Caco-2 (cell line): ENCODE measurements at regions not wholly inside any gene's neighbourhood (a gene's known extent, or its start where the extent isn't known, plus 50 kb on each side); places are given as distances from the start of the nearest gene placed in this dataset.

ENCODE experiments used
- BruUV-seq: library from RNA; stranded (reverse); fragments of 400-500 nt; replicated peaks from 2 replicates; lab custom pipeline; 2021; lab: Mats Ljungman, UMichigan
- CTCF ChIA-PET: fragments of 300-600 bp; sonication (Branson Sonifier 250); formaldehyde crosslinking; loops from one replicate; lab custom pipeline; 2022; ENCODE audit warnings: antibody characterized with exemption; lab: Charles Lee
- POLR2A ChIA-PET: fragments of 300-600 bp; sonication (Branson Sonifier 250); formaldehyde crosslinking; loops from one replicate; lab custom pipeline; 2022; ENCODE audit warnings: antibody characterized with exemption; lab: Charles Lee
- DNase-seq, 2 experiments: peaks; one replicate each; pipeline versions ENCODE4 v3.0.0 to v3.0.0-alpha.2; 2020 to 2022
- H3K27me3 ChIP-seq: replicated peaks from 2 replicates; pipeline ENCODE4 v1.6.0; 2011; ENCODE audit warnings: low read length; ENCODE audit not compliant: control insufficient read depth, insufficient read depth
- H3K36me3 ChIP-seq: 2 replicates; pipeline ENCODE4 v1.5.1; 2011; ENCODE audit warnings: low read length; ENCODE audit not compliant: control insufficient read depth, insufficient read depth
- H3K4me1 ChIP-seq: fragments of 250-450 bp; sonication (Bioruptor Pico); 2 replicates; pipeline ENCODE4 v1.5.1; 2020; ENCODE audit warnings: mild to moderate bottlenecking
- H3K4me3 ChIP-seq: 2 replicates; pipeline ENCODE4 v1.5.1; 2011; ENCODE audit warnings: low read depth, mild to moderate bottlenecking, control low read depth, low read length
- H3K9me3 ChIP-seq: fragments of 250-450 bp; sonication (Bioruptor Pico); 2 replicates; pipeline ENCODE4 v1.5.1; 2020; ENCODE audit warnings: mild to moderate bottlenecking, moderate library complexity
- H3K27ac Mint-ChIP-seq: one replicate; pipeline ENCODE4 v1.8.0; 2022; ENCODE audit warnings: mixed read lengths; ENCODE audit not compliant: unreplicated experiment
- H3K27me3 Mint-ChIP-seq: one replicate; pipeline ENCODE4 v1.8.0; 2022; ENCODE audit warnings: mixed read lengths; ENCODE audit not compliant: insufficient read depth, unreplicated experiment
- H3K36me3 Mint-ChIP-seq: one replicate; pipeline ENCODE4 v1.8.0; 2022; ENCODE audit warnings: mild to moderate bottlenecking, mixed read lengths; ENCODE audit not compliant: insufficient read depth, unreplicated experiment
- H3K4me1 Mint-ChIP-seq: one replicate; pipeline ENCODE4 v1.8.0; 2022; ENCODE audit warnings: low read depth, mixed read lengths; ENCODE audit not compliant: unreplicated experiment
- H3K4me3 Mint-ChIP-seq: one replicate; pipeline ENCODE4 v1.8.0; 2022; ENCODE audit warnings: mild to moderate bottlenecking, moderate library complexity, mixed read lengths; ENCODE audit not compliant: unreplicated experiment
- H3K9me3 Mint-ChIP-seq: one replicate; pipeline ENCODE4 v1.8.0; 2022; ENCODE audit warnings: mixed read lengths; ENCODE audit not compliant: unreplicated experiment
- CTCF ChIP-seq, 2 experiments: fragments of 200-600 bp in 1 of 2; IDR thresholded peaks; 1 replicate in 1 of 2; 2 replicates in 1 of 2; pipeline versions ENCODE4 v1.5.1 to v1.8.0; 2011 to 2022; ENCODE audit warnings: antibody characterized with exemption in 1 of 2, control low read depth in 1 of 2, inconsistent platforms in 1 of 2, low read depth in 1 of 2, low read length in 1 of 2, mild to moderate bottlenecking in 1 of 2, moderate library complexity in 1 of 2; ENCODE audit not compliant: insufficient read depth in 1 of 2, severe bottlenecking in 1 of 2, unreplicated experiment in 1 of 2
- intact Hi-C: fragments of 100-400 bp; cut with micrococcal nuclease; formaldehyde crosslinking; loops from one replicate; pipeline ENCODE4 v1.10.0; 2022; ENCODE audit not compliant: unreplicated experiment

GRCh38 chr7:40948239-40948638 is 754.7 kb downstream of the INHBA start:
- H3K4me1 ChIP-seq = no peaks in the 10 kb centered on the region
- Mint-ChIP-seq H3K4me1 (no peaks in the 10 kb centered on the region), H3K27ac (no peak overlapping the region), H3K27me3 (no peaks in the 10 kb centered on the region), H3K9me3 (peaks cover 11% of the 10 kb centered on the region), H3K36me3 (no peaks in the 10 kb centered on the region), H3K4me3 (no peak overlapping the region)
- ChIA-PET CTCF (no interaction called here), POLR2A (no interaction called here)
- intact Hi-C loops = no loop called here
- H3K4me3 ChIP-seq = no peak overlapping the region
- DNase-seq = no peak
- H3K36me3 ChIP-seq = no peaks in the 10 kb centered on the region
- no peak for TF ChIP-seq CTCF (IDR thresholded peaks at IDR 0.05; ENCODE audit: insufficient read depth in 1 of 2, low read depth in 1 of 2, low read length in 1 of 2, severe bottlenecking in 1 of 2, unreplicated experiment in 1 of 2)
- H3K27me3 ChIP-seq = no peaks in the 10 kb centered on the region
- peaks cover 5% of the 10 kb centered on the region; the same call in 1 of the 2 replicates for H3K9me3 ChIP-seq
- no TSS peak for BruUV-seq

- Histone ChIP-seq H3K4me3 (no peak overlapping the region), H3K4me1 (no peaks in the 10 kb centered on the region), H3K27me3 (no peaks in the 10 kb centered on the region), H3K36me3 (no peaks in the 10 kb centered on the region), H3K9me3 (peaks cover 9% of the 10 kb centered on the region)
- ChIA-PET POLR2A (no interaction called here), CTCF (no interaction called here)
- peaks cover 11% of the 10 kb centered on the region for H3K9me3 Mint-ChIP-seq
- no peak overlapping the region for H3K4me3 Mint-ChIP-seq
- BruUV-seq = no TSS peak
- no peak for DNase-seq
- no peaks in the 10 kb centered on the region for H3K27me3 Mint-ChIP-seq
- H3K27ac Mint-ChIP-seq = no peak overlapping the region
- H3K4me1 Mint-ChIP-seq = no peaks in the 10 kb centered on the region
- TF ChIP-seq CTCF (IDR thresholded peaks at IDR 0.05; ENCODE audit: insufficient read depth in 1 of 2, low read depth in 1 of 2, low read length in 1 of 2, severe bottlenecking in 1 of 2, unreplicated experiment in 1 of 2) = no peak
- no peaks in the 10 kb centered on the region for H3K36me3 Mint-ChIP-seq
- intact Hi-C loops = no loop called here
Measured at GRCh38 chr7:40947566-40947965, 755.3 kb downstream of the INHBA start.

GRCh38 chr7:40946549-40946948 is 756.3 kb downstream of the INHBA start:
- H3K4me3 ChIP-seq = no peak overlapping the region
- no peak for TF ChIP-seq CTCF (IDR thresholded peaks at IDR 0.05; ENCODE audit: insufficient read depth in 1 of 2, low read depth in 1 of 2, low read length in 1 of 2, severe bottlenecking in 1 of 2, unreplicated experiment in 1 of 2)
- no TSS peak for BruUV-seq
- peaks cover 9% of the 10 kb centered on the region for H3K9me3 ChIP-seq
- Mint-ChIP-seq H3K36me3 (no peaks in the 10 kb centered on the region), H3K27ac (no peak overlapping the region), H3K4me1 (no peaks in the 10 kb centered on the region), H3K9me3 (peaks cover 11% of the 10 kb centered on the region), H3K27me3 (no peaks in the 10 kb centered on the region), H3K4me3 (no peak overlapping the region)
- no peak for DNase-seq
- ChIA-PET POLR2A (no interaction called here), CTCF (no interaction called here)
- no peaks in the 10 kb centered on the region for H3K27me3 ChIP-seq
- H3K4me1 ChIP-seq = no peaks in the 10 kb centered on the region
- intact Hi-C loops = no loop called here
- no peaks in the 10 kb centered on the region for H3K36me3 ChIP-seq
